GM23248 (cell line): ENCODE measurements at regions not wholly inside any gene's neighbourhood (a gene's known extent, or its start where the extent isn't known, plus 50 kb on each side); places are given as distances from the start of the nearest gene placed in this dataset.

Experiments used
- EZH2 ChIP-seq: fragments of 200-600 bp; sonication (generic); IDR thresholded peaks from 2 replicates; pipeline ENCODE4 v1.6.1; 2018; ENCODE audit warnings: antibody characterized with exemption, mild to moderate bottlenecking; ENCODE audit not compliant: insufficient read depth, poor library complexity, severe bottlenecking
- EZH2phosphoT487 ChIP-seq: fragments of 200-600 bp; sonication (generic); IDR thresholded peaks from 2 replicates; pipeline ENCODE4 v1.6.1; 2018; ENCODE audit warnings: antibody characterized with exemption, moderate library complexity, mild to moderate bottlenecking, low read depth; ENCODE audit not compliant: insufficient read depth

DNA sequence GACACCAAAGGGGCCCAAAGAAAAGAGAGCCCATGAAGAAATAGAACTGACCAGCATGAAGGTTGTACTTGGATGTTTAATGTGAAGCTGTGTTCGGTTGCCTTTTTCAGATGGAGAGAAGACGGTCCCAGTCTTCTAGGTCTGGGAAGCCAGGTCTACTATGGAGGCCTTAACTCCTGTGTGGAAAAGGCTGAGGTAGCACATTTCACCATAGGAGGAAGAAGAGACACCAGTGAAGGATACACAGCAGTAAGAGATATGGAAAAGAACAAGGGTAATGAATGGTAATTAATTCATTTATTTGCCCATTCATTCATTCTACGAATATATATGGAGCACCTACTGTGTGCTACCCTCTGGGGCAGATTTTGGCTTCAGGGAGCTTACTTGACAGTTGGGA, 151.6 kb upstream of the PLEKHG7 start:
- TF ChIP-seq EZH2 (no peak), EZH2phosphoT487 (no peak)
